Chondrocyte (in vitro differentiated cells): ENCODE measurements at regions not wholly inside any gene's neighbourhood (a gene's known extent, or its start where the extent isn't known, plus 50 kb on each side); places are given as distances from the start of the nearest gene placed in this dataset.

ENCODE experiments used
- DNase-seq: peaks from one replicate; pipeline ENCODE4 v3.0.0; 2021; ENCODE audit warnings: mixed read lengths, low spot score
- H3K27ac Mint-ChIP-seq: one replicate; pipeline ENCODE4 v1.8.0; 2021; ENCODE audit warnings: mild to moderate bottlenecking, moderate library complexity, mixed read lengths; ENCODE audit not compliant: unreplicated experiment
- H3K27me3 Mint-ChIP-seq: 2 replicates; pipeline ENCODE4 v1.8.0; 2021; ENCODE audit warnings: low read depth, mixed read lengths
- H3K36me3 Mint-ChIP-seq: 2 replicates; pipeline ENCODE4 v1.8.0; 2021; ENCODE audit warnings: low read depth, mixed read lengths
- H3K4me1 Mint-ChIP-seq: 2 replicates; pipeline ENCODE4 v1.8.0; 2021; ENCODE audit warnings: low read depth, mild to moderate bottlenecking, mixed read lengths
- H3K4me3 Mint-ChIP-seq: one replicate; pipeline ENCODE4 v1.8.0; 2021; ENCODE audit warnings: mild to moderate bottlenecking, moderate library complexity, mixed read lengths; ENCODE audit not compliant: unreplicated experiment
- H3K9me3 Mint-ChIP-seq: 2 replicates; pipeline ENCODE4 v1.8.0; 2021; ENCODE audit warnings: low read depth, mixed read lengths
- TF ChIP-seq, protein P1 (sequence below): fragments of 200-600 bp; sonication (generic); IDR thresholded peaks from 2 replicates; pipeline ENCODE4 v1.5.0; 2021; ENCODE audit warnings: antibody characterized with exemption, mild to moderate bottlenecking, moderate library complexity

DNA sequence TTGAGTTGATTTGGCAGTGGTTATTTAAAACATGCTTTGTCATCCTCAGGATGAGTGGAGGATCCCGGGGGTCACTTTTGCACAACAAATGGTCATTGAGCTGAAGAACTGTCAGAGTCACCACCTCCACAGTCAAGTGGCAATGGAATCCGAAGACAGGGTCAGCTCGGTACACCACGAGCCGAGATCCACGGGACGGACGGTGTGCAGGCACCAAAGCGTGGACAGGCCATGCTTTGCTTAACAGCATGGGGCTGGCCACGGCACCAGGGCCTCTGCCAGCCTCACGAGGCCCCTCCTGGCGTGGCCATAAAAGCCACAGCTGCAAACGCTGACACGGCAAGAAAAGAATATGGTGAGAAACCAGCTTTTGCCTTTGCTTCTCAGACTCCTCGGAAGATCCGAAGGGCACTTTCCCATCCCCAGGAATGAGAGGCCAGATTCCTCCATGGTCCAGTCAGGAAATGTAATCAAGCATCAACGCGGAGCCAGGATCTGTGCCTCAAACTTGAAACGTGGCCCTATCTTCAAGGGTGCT, 152.2 kb upstream of the DIO3 start:
- TF ChIP-seq, protein P1, sequence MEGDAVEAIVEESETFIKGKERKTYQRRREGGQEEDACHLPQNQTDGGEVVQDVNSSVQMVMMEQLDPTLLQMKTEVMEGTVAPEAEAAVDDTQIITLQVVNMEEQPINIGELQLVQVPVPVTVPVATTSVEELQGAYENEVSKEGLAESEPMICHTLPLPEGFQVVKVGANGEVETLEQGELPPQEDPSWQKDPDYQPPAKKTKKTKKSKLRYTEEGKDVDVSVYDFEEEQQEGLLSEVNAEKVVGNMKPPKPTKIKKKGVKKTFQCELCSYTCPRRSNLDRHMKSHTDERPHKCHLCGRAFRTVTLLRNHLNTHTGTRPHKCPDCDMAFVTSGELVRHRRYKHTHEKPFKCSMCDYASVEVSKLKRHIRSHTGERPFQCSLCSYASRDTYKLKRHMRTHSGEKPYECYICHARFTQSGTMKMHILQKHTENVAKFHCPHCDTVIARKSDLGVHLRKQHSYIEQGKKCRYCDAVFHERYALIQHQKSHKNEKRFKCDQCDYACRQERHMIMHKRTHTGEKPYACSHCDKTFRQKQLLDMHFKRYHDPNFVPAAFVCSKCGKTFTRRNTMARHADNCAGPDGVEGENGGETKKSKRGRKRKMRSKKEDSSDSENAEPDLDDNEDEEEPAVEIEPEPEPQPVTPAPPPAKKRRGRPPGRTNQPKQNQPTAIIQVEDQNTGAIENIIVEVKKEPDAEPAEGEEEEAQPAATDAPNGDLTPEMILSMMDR: no peak
- H3K27ac Mint-ChIP-seq: no peak overlapping the region

DNA sequence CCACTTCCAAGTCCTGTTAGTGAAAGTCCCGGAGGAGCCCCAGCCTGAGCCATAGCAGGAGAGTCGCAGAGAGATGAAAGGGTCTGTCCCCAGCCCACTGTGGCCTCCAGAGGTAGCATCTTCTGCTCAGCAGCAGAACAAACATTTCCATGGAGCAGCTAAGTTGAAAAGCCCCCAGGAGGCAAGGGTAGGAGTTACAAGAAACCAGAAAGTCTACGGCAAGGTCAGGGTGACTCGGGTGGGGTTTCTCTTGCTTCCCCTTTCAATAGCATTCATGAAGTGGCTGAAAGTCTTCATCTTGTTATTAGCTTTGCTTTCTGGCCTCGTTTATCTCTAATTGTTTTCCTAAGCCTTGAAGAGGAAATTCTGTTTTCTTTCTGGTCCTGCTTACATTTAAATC, 151.2 kb upstream of the DIO3 start:
- Mint-ChIP-seq H3K27me3 (peaks cover 13% of the 10 kb centered on the region), H3K27ac (no peak overlapping the region), H3K36me3 (no peaks in the 10 kb centered on the region), H3K4me1 (peaks cover 12% of the 10 kb centered on the region), H3K9me3 (no peaks in the 10 kb centered on the region), H3K4me3 (no peak overlapping the region)
- TF ChIP-seq, protein P1: no peak
- no peak for DNase-seq

More for the DNA sequence above, 152.2 kb upstream of the DIO3 start:
- no peak for DNase-seq
- Mint-ChIP-seq H3K27me3 (peaks cover 12% of the 10 kb centered on the region), H3K4me3 (no peak overlapping the region), H3K4me1 (peaks cover 12% of the 10 kb centered on the region), H3K36me3 (no peaks in the 10 kb centered on the region), H3K9me3 (no peaks in the 10 kb centered on the region)

DNA sequence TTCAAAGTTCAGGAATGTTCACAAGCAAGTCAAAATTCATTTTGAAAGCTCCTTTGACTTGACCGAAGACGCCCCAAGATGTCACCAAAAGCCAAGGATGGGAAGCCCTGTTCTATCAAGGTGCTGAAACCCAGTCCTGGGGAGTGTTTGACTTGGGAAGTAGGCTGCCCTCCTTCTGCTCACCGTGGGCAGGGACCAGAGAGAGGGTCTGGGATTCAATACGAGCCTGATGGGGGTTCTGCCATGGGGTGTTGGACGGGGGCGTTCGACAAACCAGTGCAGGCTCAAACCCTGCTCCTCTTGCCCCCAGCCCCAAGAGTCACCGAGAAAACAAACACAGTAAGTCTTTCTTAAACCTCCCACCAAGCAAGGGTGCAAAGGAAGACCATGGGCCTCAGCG, 150.1 kb upstream of the DIO3 start:
- Mint-ChIP-seq H3K4me1 (peaks cover 12% of the 10 kb centered on the region), H3K4me3 (no peak overlapping the region), H3K9me3 (no peaks in the 10 kb centered on the region), H3K36me3 (no peaks in the 10 kb centered on the region), H3K27me3 (peaks cover 13% of the 10 kb centered on the region), H3K27ac (no peak overlapping the region)
- no peak for DNase-seq
- TF ChIP-seq, protein P1: no peak

DNA sequence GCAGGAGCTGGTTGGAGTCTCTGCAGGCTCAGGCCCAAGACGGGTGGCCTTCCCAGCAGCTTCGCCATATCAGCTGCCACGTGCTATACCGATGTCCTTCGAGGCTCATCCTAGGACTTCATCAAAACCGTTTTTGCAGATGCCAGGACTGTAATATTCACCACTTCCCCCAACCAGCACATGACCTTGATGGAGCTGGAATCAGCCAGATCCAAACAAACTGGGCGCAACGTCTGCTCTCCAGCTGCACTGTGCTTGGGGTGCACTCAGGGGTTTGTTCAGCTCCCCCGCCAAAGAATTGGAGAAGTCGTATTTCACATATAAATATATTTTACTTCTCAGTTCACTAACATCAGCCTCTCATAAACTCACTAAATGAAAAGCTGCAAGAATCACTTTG, 149.5 kb upstream of the DIO3 start:
- H3K36me3 Mint-ChIP-seq: no peaks in the 10 kb centered on the region
- no peak for DNase-seq
- H3K4me3 Mint-ChIP-seq: no peak overlapping the region
- TF ChIP-seq, protein P1: no peak
- H3K27ac Mint-ChIP-seq: no peak overlapping the region
- H3K27me3 Mint-ChIP-seq: peaks cover 18% of the 10 kb centered on the region
- H3K4me1 Mint-ChIP-seq: peaks cover 12% of the 10 kb centered on the region
- H3K9me3 Mint-ChIP-seq: no peaks in the 10 kb centered on the region

DNA sequence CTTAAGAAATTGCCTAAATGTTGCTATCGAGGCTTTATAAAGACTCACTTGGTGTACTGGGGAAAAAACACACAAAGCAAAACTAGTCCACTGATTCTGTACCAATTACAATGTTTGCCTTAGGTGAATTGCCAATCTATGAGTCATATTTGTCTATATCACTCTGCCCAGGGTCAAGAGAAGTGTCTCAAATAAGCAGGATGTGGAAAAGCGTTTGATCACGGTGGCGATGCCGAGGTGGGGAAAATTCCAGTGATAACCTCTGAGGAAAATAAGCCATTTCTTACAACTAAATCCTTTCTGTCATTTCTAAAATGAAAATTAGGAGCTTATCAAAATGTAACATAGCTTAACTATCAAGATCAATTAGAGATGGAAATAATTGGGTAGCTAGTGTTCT, 148.6 kb upstream of the DIO3 start:
- Mint-ChIP-seq H3K4me1 (peaks cover 12% of the 10 kb centered on the region), H3K27ac (no peak overlapping the region), H3K4me3 (no peak overlapping the region), H3K9me3 (peaks cover 4% of the 10 kb centered on the region), H3K27me3 (peaks cover 18% of the 10 kb centered on the region), H3K36me3 (no peaks in the 10 kb centered on the region)
- TF ChIP-seq, protein P1: no peak
- no peak for DNase-seq
